ENCODE measurements at regions not wholly inside any gene's neighbourhood (a gene's known extent, or its start where the extent isn't known, plus 50 kb on each side); places are given as distances from the start of the nearest gene placed in this dataset.

GRCh38 chr5:62183727-62184126, 122.3 kb upstream of the KIF2A start:
- TF ChIP-seq, protein P1, sequence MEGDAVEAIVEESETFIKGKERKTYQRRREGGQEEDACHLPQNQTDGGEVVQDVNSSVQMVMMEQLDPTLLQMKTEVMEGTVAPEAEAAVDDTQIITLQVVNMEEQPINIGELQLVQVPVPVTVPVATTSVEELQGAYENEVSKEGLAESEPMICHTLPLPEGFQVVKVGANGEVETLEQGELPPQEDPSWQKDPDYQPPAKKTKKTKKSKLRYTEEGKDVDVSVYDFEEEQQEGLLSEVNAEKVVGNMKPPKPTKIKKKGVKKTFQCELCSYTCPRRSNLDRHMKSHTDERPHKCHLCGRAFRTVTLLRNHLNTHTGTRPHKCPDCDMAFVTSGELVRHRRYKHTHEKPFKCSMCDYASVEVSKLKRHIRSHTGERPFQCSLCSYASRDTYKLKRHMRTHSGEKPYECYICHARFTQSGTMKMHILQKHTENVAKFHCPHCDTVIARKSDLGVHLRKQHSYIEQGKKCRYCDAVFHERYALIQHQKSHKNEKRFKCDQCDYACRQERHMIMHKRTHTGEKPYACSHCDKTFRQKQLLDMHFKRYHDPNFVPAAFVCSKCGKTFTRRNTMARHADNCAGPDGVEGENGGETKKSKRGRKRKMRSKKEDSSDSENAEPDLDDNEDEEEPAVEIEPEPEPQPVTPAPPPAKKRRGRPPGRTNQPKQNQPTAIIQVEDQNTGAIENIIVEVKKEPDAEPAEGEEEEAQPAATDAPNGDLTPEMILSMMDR (IDR thresholded peaks at IDR 0.05): no peak
- TF ChIP-seq POLR2A (IDR thresholded peaks at IDR 0.05): no peak

All from body of pancreas (tissue), 4 donors.